NCI-H774 (cell line): ENCODE measurements at regions not wholly inside any gene's neighbourhood (a gene's known extent, or its start where the extent isn't known, plus 50 kb on each side); places are given as distances from the start of the nearest gene placed in this dataset.

Source experiments
- DNase-seq: peaks from one replicate; lab custom pipeline; 2025; lab: John Stamatoyannopoulos, UW

- DNase-seq, result no peak
These were observed 75.8 kb upstream of the SOD3 start for GRCh38 chr4:24719615-24720014.

- no peak for DNase-seq
These were observed 74.9 kb upstream of the SOD3 start for GRCh38 chr4:24720436-24720835.

- DNase-seq, result no peak
These were observed 74.4 kb upstream of the SOD3 start for GRCh38 chr4:24720979-24721378.

DNA sequence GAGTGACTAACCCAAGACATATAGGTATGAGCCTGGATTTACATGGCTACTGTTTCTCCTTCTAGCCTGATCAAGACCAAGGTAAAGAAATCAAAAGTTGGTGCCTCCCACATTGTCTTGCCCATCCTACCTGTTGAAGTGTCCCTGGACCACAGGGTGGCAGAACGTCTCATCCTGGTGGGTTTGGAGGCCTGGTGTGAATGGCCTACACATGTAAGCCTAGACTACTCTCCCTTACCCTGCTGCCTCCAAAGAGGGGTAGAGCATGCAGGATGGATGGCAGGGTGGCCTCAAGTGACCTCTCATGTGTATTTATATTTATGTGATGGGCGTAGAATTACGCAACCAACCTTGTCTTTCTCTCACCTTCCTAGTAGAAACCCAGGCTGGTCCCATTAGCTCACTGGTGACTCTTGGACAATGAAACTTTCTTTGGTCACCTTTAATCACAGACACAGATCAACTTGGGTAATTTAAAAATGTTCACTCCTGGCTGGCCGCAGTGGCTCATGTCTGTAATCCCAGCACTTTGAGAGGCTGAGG, 73.3 kb upstream of the SOD3 start:
- no peak for DNase-seq

GRCh38 chr4:24727390-24728224, 67.8 kb upstream of the SOD3 start:
- DNase-seq, result no peak

DNA sequence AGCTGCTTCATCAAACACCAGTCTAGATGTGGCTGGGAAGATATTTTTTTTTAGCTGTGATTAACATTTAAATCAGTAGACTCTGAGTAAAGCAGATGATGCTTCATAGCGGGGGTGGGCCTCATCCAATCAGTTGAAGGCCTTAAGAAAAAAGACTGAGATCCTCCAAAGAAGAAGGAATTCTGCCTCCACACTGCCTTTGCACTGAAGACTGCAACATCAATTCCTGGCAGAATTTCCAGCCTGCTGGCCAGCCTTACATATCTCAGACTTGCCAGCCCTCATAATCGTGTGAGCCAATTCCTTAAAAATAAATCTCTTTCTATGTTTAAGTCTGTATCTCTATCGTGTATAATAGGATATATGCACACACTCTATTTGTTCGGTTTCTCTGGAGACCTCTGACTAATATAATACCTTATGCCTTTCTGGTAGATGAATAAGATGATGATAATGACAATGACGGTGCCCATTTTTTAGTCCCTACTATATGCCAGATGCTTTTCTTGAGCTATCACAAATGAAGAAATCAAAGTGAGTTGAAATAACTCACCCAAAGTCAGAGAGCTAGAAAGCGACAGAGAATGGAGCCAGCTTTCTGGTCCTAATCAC, 66.1 kb upstream of the SOD3 start:
- no peak for DNase-seq

DNA sequence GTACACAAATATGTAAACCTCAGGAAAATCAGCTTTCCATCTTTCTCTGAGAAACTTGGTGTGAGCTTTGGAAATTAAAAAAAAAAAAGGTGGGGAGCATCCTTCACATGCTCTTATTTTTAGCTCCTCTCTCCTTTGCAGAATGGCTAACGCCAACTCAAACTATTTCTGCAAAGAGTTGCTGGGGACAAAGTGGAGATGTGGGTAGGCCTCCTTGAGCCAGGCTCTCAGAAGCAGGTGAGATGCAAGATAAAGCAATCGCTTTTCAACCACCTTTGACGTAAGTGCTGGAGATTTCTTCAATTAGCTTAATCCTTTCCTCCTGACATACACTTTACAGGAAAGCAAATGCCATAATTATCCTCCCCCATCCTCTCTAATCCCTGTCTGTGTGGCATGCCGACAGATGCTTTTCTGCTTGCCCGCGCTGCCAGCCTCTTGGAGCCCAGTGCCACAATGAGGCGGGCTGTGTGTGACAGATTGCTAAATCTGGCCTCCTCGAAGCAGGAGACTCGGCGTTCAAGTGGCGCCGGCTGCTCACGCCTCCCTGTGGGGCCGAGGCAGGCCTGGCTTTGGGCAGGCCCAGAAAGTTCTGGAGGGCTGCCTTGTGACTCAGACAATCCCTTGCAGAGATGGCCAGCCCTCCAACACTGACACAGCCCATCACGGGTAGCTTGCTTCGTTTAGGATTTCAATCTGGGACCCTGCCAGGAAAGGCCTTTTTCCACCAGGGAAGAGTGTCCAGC, 64.9 kb upstream of the SOD3 start:
- DNase-seq, result no peak

GRCh38 chr4:24731448-24731847, 63.9 kb upstream of the SOD3 start:
- no peak for DNase-seq

- DNase-seq, result no peak
These were observed 60.9 kb upstream of the SOD3 start for GRCh38 chr4:24734511-24734910.

- DNase-seq, result no peak
These were observed 59.3 kb upstream of the SOD3 start for GRCh38 chr4:24736066-24736465.

GRCh38 chr4:24741910-24742309, 53.5 kb upstream of the SOD3 start:
- DNase-seq, result no peak

DNA sequence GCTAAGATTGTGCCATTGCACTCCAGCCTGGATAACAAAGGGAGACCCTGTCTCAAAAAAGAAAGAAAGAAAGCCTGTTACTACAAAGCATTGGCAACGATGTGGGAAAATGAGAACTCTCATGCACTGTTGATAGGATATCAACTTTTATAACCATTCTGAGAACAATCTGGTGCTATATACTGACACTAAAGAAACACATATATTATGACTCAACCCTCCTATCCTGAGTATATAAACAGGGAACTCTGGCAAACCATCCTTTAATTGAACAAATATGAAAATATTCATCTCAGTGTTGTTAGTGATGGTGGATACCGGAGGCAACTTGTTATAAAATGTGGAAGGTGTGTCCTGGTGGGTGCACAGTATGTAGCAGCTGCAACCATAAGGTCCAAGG, 53.0 kb upstream of the SOD3 start:
- no peak for DNase-seq

- no peak for DNase-seq
These were observed 52.6 kb upstream of the SOD3 start for GRCh38 chr4:24742773-24743172.

DNA sequence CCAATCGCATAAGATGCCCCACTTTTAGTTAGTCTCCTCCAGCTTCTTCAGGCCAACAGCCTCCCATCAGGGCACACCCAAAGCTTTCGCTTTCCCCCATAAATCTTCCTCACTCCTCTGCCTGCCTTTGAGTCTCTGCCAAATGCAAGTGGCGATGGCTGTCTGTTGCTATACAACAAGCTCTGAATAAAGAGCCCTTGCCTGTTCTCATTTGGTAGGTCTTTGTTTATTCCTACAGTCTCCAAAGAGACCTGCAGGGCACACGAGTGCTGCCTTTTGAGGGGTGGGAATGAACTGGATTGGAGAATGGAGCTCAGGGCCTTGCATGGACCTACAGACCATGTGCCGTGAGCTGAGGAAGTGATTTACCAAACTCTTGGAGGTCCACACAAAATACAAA, 52.2 kb upstream of the SOD3 start:
- DNase-seq, result no peak

DNA sequence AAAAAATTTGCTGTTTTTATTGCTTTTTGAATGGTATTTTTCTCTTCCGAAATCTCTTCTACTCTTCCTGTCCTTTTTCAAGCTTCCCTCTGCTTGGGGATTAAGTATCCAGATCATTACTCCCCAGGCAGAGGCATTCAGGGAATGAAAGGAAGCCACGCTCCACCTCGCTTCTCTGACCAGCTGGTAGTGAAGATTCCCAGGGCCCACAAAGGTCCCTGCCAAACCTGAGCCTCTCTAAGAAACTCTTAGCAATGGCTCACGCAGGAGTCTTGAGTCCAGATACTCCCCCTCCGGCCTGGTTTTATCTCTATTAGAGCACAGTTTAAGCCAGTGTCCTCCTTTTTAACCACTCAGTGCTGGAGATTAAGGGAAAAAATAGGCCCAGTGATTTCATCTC, 51.4 kb upstream of the SOD3 start:
- no peak for DNase-seq

DNA sequence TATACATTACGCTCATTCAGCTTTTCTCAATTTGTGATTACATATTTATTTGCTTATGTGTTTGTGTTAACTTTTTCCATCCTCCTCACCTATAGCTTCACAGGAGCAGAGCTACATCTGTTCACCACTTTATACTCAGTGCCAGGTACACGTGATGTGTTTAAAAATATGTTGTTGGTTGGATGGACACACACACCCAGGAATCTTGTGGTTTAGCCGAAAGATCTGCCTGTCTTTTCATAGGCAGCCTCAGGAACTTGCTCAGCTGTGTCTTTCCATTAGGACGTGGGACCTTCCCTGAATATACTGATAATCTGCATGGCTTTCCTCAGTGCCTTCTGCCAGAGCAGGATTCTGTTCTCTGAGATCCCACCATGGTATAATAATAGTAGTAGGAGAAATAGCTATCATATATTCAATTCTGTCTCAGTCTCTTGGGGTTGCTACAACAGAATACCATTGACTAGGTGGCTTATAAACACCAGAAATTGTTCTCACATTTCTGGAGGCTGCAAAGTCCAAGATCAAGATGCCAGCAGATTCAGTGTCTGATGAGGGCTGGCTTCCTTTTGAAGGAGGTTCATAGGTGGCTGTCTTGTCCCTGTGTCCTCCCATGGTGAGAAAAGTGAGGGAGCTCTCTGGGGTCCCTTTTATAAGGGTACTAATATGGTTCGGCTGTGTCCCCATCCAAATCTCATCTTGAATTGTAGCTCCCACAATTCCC, 50.0 kb upstream of the SOD3 start:
- no peak for DNase-seq
